ENCODE measurements at regions not wholly inside any gene's neighbourhood (a gene's known extent, or its start where the extent isn't known, plus 50 kb on each side); places are given as distances from the start of the nearest gene placed in this dataset.

DNA sequence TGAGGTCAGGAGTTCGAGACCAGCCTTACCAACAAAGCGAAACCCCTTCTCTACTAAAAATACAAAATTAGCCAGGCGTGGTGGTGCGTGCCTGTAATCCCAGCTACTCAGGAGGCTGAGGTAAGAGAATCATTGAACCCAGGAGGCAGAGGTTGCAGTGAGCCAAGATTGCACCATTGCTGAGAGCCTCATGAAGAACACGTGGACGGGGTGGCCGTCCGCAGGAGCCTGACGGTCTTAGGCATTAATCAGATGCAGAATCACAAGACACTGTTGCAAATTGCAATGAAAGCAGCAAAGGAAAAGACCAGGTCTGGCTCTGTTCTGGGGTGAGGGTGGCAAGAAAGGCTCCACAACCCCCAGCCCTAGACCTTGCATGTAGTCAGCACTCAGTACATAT lies 104.0 kb upstream of the SLC66A3 start:
- ChIA-PET CTCF (no interaction called here), POLR2A (ENCODE audit: low non-redundant PET) (no interaction called here)
- no peak for DNase-seq (ENCODE audit: low spot score)
- no peak overlapping the region for H3K27ac ChIP-seq
- TF ChIP-seq, protein P1, sequence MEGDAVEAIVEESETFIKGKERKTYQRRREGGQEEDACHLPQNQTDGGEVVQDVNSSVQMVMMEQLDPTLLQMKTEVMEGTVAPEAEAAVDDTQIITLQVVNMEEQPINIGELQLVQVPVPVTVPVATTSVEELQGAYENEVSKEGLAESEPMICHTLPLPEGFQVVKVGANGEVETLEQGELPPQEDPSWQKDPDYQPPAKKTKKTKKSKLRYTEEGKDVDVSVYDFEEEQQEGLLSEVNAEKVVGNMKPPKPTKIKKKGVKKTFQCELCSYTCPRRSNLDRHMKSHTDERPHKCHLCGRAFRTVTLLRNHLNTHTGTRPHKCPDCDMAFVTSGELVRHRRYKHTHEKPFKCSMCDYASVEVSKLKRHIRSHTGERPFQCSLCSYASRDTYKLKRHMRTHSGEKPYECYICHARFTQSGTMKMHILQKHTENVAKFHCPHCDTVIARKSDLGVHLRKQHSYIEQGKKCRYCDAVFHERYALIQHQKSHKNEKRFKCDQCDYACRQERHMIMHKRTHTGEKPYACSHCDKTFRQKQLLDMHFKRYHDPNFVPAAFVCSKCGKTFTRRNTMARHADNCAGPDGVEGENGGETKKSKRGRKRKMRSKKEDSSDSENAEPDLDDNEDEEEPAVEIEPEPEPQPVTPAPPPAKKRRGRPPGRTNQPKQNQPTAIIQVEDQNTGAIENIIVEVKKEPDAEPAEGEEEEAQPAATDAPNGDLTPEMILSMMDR (conservative IDR thresholded peaks at IDR 0.05; ENCODE audit: low read depth), result no peak

DNA sequence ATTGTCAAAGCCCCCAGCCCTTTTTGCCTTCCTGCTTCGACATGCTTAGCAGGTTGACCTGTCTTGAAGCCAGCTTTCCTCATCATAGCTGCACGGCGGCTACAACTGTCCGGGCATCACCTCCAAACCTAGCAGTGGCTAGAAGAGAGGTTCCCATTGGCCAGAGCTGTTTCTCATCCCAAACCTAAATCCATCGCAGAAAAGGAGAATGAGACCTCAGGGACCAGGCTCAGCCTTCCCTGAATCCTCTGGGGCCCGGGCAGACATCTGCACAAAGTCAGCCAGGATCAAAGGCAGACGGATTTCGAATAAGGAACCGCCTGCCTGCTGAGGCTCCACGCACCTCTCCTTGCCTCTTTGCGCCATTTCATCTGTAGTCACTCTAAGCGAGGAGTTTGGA lies 101.7 kb upstream of the SLC66A3 start:
- ChIA-PET CTCF (interaction anchor here (0.7 kb wide), 2 partner anchors 30 to 175 kb away, joined by 3 to 4 read pairs; no protein-coding TSS in a partner anchor), POLR2A (ENCODE audit: low non-redundant PET) (no interaction called here)

DNA sequence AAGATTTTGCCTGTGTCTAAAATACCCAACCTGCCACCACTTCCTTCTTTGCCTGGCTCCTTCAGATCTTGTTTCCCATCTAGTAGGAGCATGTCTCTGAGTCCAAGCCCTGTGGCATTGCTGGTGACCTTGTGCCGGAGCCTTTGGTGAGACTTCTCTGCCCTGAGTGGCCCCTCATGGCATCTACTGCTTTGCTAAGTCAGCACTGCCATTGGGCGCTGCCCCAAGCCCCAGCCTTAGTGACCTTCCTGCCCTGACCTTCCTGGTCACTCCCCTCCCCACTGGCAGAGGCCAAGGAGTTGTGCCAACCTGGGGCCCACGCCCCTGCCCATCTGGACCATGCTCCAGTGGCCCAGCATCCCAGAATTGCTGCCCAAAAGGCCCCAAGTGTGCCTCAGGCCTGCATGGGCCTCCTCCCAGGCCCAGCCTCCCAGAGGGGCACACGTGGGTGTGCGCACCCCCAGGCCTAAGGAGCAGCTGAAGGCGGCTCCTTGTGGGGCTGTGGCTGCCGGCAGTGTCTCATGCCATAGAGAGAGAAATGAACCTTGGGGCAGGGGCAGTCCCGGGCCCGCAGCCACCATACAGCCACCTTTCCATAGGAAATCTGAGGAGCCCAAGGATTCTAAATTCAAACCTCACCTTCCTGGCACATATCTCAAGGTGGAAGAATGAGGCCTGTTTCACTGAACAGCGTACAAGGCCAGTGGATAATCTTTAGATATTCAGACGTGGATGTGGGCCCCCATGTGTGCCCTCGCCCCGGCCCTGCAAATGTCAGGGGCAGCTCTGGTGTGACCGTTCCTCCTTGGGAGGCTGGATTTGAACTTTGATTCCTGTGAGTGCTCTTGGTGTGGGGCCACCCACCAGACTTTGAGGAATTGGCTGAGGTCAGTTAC lies 100.2 kb upstream of the SLC66A3 start:
- ChIA-PET POLR2A (ENCODE audit: low non-redundant PET) (no interaction called here), CTCF (no interaction called here)
- H3K27ac ChIP-seq, result no peak overlapping the region
- TF ChIP-seq, protein P1 (conservative IDR thresholded peaks at IDR 0.05; ENCODE audit: low read depth), result no peak
- DNase-seq (ENCODE audit: low spot score), result no peak

More for the DNA sequence above, 101.7 kb upstream of the SLC66A3 start:
- DNase-seq (ENCODE audit: low spot score), result no peak
- no peak overlapping the region for H3K27ac ChIP-seq
- TF ChIP-seq, protein P1 (conservative IDR thresholded peaks at IDR 0.05; ENCODE audit: low read depth), result no peak

DNA sequence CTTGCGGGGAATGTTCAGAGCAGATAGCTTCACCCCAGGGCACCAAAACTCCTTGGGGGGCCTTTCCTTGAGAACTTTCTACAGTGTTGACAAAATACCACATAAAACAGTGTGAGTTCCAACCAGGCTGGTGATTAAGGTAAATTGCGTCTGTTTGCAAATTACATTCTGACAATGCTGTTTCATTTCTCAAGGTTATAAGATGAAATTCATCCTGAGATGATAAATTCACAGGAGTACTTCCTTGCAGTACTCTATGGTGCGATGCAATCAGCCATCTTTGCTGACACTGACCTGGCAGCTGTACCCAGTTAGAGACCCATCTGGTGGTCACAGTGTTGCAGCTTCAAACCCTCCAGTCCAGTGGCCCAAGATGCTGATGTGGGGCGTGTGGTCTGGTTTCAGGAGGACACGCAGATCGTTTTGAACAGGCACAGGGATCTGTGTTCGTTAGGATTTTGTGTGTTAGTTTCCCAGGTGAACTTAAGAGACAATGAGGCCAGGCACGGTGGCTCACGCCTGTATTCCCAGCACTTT lies 99.5 kb upstream of the SLC66A3 start:
- ChIA-PET CTCF (interaction anchor here (0.7 kb wide), 1 partner anchor 209 kb away, joined by 4 read pairs; no protein-coding TSS in a partner anchor), POLR2A (ENCODE audit: low non-redundant PET) (no interaction called here)
- no peak for DNase-seq (ENCODE audit: low spot score)
- H3K27ac ChIP-seq, result no peak overlapping the region
- TF ChIP-seq, protein P1 (conservative IDR thresholded peaks at IDR 0.05; ENCODE audit: low read depth), result no peak

DNA sequence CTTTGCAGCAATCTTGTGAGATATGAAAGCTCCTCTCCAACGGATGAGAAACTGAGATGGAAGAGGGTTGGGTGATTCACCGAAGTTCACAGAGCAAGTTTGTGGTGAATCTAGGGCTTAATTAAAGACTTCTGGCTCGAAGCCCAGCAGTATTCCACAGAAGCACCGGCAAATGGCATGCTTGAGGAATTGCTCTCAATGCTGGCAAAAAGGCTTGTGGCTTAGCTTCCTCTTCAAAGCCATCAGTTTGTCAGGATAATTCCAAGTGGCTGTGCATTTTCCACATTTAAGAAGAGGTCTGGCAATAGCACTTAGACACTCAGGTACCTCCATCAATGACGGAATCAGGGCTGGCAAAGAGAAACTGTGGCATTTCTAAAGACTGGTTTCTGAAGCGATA lies 98.7 kb upstream of the SLC66A3 start:
- ChIA-PET CTCF (interaction anchor here (0.5 to 0.7 kb wide), 2 partner anchors 76 to 210 kb away, joined by 3 to 4 read pairs; a partner anchor contains a TSS), POLR2A (ENCODE audit: low non-redundant PET) (no interaction called here)
- peak; percentile 54 for DNase-seq (ENCODE audit: low spot score)
- no peak overlapping the region for H3K27ac ChIP-seq
- TF ChIP-seq, protein P1 (conservative IDR thresholded peaks at IDR 0.05; ENCODE audit: low read depth), result no peak

DNA sequence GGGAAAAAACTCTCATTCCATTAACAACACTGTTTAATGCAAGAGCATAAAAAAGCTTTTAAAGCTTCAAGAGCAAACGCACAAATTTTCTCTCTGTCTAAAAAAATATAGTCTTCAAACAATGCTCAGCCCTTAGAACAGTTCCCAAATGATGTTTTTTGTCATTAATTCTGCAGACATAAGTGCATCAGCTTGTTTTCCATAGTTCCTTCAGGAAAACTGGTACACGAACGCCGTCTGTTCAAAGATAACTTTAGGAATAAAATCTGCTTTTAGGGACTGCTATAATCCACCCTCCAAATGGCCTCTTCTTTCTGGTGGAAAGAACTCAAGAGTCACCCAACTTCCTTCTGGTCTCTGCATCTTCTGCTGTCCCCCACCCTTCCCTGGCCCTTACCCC lies 98.2 kb upstream of the SLC66A3 start:
- TF ChIP-seq, protein P1 (conservative IDR thresholded peaks at IDR 0.05; ENCODE audit: low read depth), result no peak
- no peak for DNase-seq (ENCODE audit: low spot score)
- ChIA-PET POLR2A (ENCODE audit: low non-redundant PET) (no interaction called here), CTCF (interaction anchor here (0.5 kb wide), 1 partner anchor 76 kb away, joined by 3 read pairs; a partner anchor contains a TSS)
- H3K27ac ChIP-seq, result no peak overlapping the region
